ENCODE measurements at regions not wholly inside any gene's neighbourhood (a gene's known extent, or its start where the extent isn't known, plus 50 kb on each side); places are given as distances from the start of the nearest gene placed in this dataset.

DNA sequence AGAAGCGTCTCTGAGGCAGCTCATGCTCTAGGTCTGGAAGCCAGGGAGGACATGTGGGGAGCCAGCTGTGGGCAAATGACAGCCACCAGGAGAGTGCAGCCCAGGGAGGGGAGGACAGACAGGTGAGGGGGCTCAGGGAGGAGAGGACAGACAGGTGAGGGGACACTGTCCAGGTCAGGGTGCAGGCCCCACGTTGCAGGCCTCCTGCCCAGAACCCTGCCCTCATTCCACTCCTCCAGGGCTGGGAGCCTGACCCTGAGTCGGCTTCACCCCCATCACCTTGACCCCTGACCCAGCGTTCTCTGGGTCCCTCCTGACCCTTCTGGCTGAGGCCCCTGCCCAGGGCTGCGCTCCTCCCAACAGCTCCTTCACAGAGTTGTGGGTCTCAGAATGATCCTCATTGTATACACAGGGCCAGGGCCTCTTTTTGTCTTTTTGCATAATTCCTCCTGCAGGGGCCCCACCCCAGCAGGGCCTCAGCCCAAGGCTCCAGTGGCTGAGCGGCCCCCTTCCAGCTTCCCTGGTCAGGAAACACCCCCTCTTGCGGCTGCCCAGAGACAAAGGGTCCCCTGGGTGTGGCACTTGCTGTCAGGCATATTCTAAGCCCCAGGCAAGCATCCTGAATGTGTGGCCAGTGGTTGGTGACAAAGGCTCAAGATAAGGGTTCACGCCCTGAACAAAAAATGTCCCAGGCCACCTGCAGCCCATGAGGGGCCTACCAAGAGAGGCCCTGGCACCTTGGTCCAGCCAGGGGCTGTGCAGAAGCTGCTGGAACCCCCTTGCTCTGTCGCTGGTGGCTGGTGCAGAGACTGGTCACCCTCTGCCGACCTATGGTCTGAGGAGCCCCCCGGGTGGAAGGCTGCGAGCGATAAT lies 853.0 kb downstream of the BRD1 start:
- Histone ChIP-seq H3F3A (ENCODE audit: insufficient read depth, low read length) (no peaks in the 10 kb centered on the region), H3K4me3 (ENCODE audit: low read length) (no peak overlapping the region), H3K4me1 (ENCODE audit: low read length) (no peaks in the 10 kb centered on the region), H3K9me3 (replicated peaks; ENCODE audit: insufficient read depth, low read length) (no peaks in the 10 kb centered on the region), H3K36me3 (replicated peaks; ENCODE audit: insufficient read depth, low read length) (no peaks in the 10 kb centered on the region), H3K27ac (ENCODE audit: low read length) (no peak overlapping the region), H3K4me2 (ENCODE audit: low read depth, low read length) (no peak overlapping the region), H4K20me1 (ENCODE audit: insufficient read depth, low read length) (no peaks in the 10 kb centered on the region), H3K9ac (ENCODE audit: low read length) (no peak overlapping the region), H3K27me3 (replicated peaks; ENCODE audit: insufficient read depth, low read length) (peaks cover 42% of the 10 kb centered on the region), H2AFZ (ENCODE audit: low read length) (no peak overlapping the region), H3K79me2 (ENCODE audit: low read length) (no peaks in the 10 kb centered on the region), H3K9me2 (replicated peaks; ENCODE audit: insufficient read depth, low read length) (no peaks in the 10 kb centered on the region)
- no peak for DNase-seq
- TF ChIP-seq EZH2 (optimal IDR thresholded peaks at IDR 0.05; ENCODE audit: low read depth, low read length) (no peak), EZH2phosphoT487 (IDR thresholded peaks at IDR 0.05; ENCODE audit: low read length) (no peak)
- TF ChIP-seq, protein P1, sequence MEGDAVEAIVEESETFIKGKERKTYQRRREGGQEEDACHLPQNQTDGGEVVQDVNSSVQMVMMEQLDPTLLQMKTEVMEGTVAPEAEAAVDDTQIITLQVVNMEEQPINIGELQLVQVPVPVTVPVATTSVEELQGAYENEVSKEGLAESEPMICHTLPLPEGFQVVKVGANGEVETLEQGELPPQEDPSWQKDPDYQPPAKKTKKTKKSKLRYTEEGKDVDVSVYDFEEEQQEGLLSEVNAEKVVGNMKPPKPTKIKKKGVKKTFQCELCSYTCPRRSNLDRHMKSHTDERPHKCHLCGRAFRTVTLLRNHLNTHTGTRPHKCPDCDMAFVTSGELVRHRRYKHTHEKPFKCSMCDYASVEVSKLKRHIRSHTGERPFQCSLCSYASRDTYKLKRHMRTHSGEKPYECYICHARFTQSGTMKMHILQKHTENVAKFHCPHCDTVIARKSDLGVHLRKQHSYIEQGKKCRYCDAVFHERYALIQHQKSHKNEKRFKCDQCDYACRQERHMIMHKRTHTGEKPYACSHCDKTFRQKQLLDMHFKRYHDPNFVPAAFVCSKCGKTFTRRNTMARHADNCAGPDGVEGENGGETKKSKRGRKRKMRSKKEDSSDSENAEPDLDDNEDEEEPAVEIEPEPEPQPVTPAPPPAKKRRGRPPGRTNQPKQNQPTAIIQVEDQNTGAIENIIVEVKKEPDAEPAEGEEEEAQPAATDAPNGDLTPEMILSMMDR (IDR thresholded peaks at IDR 0.05; ENCODE audit: low read length): no peak

- Histone ChIP-seq H3F3A (ENCODE audit: insufficient read depth, low read length) (no peaks in the 10 kb centered on the region), H3K36me3 (replicated peaks; ENCODE audit: insufficient read depth, low read length) (no peaks in the 10 kb centered on the region), H3K9me2 (replicated peaks; ENCODE audit: insufficient read depth, low read length) (no peaks in the 10 kb centered on the region), H2AFZ (ENCODE audit: low read length) (no peak overlapping the region), H3K9me3 (replicated peaks; ENCODE audit: insufficient read depth, low read length) (no peaks in the 10 kb centered on the region), H3K9ac (ENCODE audit: low read length) (no peak overlapping the region), H3K27ac (ENCODE audit: low read length) (no peak overlapping the region), H3K79me2 (ENCODE audit: low read length) (no peaks in the 10 kb centered on the region), H3K4me2 (ENCODE audit: low read depth, low read length) (no peak overlapping the region), H3K27me3 (replicated peaks; ENCODE audit: insufficient read depth, low read length) (peaks cover 35% of the 10 kb centered on the region), H3K4me1 (ENCODE audit: low read length) (no peaks in the 10 kb centered on the region), H4K20me1 (ENCODE audit: insufficient read depth, low read length) (no peaks in the 10 kb centered on the region), H3K4me3 (ENCODE audit: low read length) (no peak overlapping the region)
- DNase-seq: no peak
- no peak for TF ChIP-seq EZH2 (optimal IDR thresholded peaks at IDR 0.05; ENCODE audit: low read depth, low read length)
Measured at GRCh38 chr22:48973694-48974041, 854.0 kb downstream of the BRD1 start.

- no peaks in the 10 kb centered on the region for H4K20me1 ChIP-seq (ENCODE audit: insufficient read depth, low read length)
- peaks cover 30% of the 10 kb centered on the region for H3K27me3 ChIP-seq (replicated peaks; ENCODE audit: insufficient read depth, low read length)
- H3K4me2 ChIP-seq (ENCODE audit: low read depth, low read length): no peak overlapping the region
- H3K9me3 ChIP-seq (replicated peaks; ENCODE audit: insufficient read depth, low read length): no peaks in the 10 kb centered on the region
- no peak overlapping the region for H2AFZ ChIP-seq (ENCODE audit: low read length)
- H3K79me2 ChIP-seq (ENCODE audit: low read length): no peaks in the 10 kb centered on the region
- no peaks in the 10 kb centered on the region for H3K4me1 ChIP-seq (ENCODE audit: low read length)
- TF ChIP-seq EZH2 (optimal IDR thresholded peaks at IDR 0.05; ENCODE audit: low read depth, low read length) (no peak), EZH2phosphoT487 (IDR thresholded peaks at IDR 0.05; ENCODE audit: low read length) (no peak)
- TF ChIP-seq, protein P1 (IDR thresholded peaks at IDR 0.05; ENCODE audit: low read length): no peak
- H3K9ac ChIP-seq (ENCODE audit: low read length): no peak overlapping the region
- no peaks in the 10 kb centered on the region for H3K9me2 ChIP-seq (replicated peaks; ENCODE audit: insufficient read depth, low read length)
- H3K27ac ChIP-seq (ENCODE audit: low read length): no peak overlapping the region
- no peak for DNase-seq
- H3K4me3 ChIP-seq (ENCODE audit: low read length): no peak overlapping the region
- H3F3A ChIP-seq (ENCODE audit: insufficient read depth, low read length): no peaks in the 10 kb centered on the region
- H3K36me3 ChIP-seq (replicated peaks; ENCODE audit: insufficient read depth, low read length): no peaks in the 10 kb centered on the region
Measured at GRCh38 chr22:48972979-48973693, 854.5 kb downstream of the BRD1 start.

Data from MM.1S (cell line).